NCI-H345 (cell line): ENCODE measurements at regions not wholly inside any gene's neighbourhood (a gene's known extent, or its start where the extent isn't known, plus 50 kb on each side); places are given as distances from the start of the nearest gene placed in this dataset.
"Not testable (repeated sequence)": the region's sequence is repeated elsewhere in the genome, so short reads cannot be mapped to it uniquely, and the experiment has no call there.

ENCODE experiments used
- DNase-seq: peaks from one replicate; lab custom pipeline; 2025; lab: John Stamatoyannopoulos, UW

GRCh38 chr14:43296061-43296460 is 1211.0 kb downstream of the FSCB start:
- DNase-seq, result not testable (repeated sequence)

- no peak for DNase-seq
Measured at GRCh38 chr14:43285575-43285974, 1221.5 kb downstream of the FSCB start.

GRCh38 chr14:43260056-43260455 is 1247.0 kb downstream of the FSCB start:
- no peak for DNase-seq

- no peak for DNase-seq
Measured at GRCh38 chr14:43258396-43258795, 1248.7 kb downstream of the FSCB start.

GRCh38 chr14:43256996-43257395 is 1250.1 kb downstream of the FSCB start:
- DNase-seq, result not testable (repeated sequence)

GRCh38 chr14:43252866-43253265 is 1254.2 kb downstream of the FSCB start:
- no peak for DNase-seq

- DNase-seq, result no peak
Measured at GRCh38 chr14:43249591-43249990, 1257.5 kb downstream of the FSCB start.

- no peak for DNase-seq
Measured at GRCh38 chr14:43249116-43249515, 1258.0 kb downstream of the FSCB start.

GRCh38 chr14:43247877-43248276 is 1259.2 kb downstream of the FSCB start:
- DNase-seq, result no peak

GRCh38 chr14:43244142-43244625 is 1262.9 kb downstream of the FSCB start:
- no peak for DNase-seq

- no peak for DNase-seq
Measured at GRCh38 chr14:43243168-43243567, 1263.9 kb downstream of the FSCB start.

GRCh38 chr14:43232261-43232660 is 1274.8 kb downstream of the FSCB start:
- no peak for DNase-seq

GRCh38 chr14:43215524-43215923 is 1291.6 kb downstream of the FSCB start:
- DNase-seq, result no peak

- DNase-seq, result no peak
Measured at GRCh38 chr14:43207189-43207588, 1299.9 kb downstream of the FSCB start.

- DNase-seq, result no peak
Measured at GRCh38 chr14:43204816-43205215, 1302.3 kb downstream of the FSCB start.

- no peak for DNase-seq
Measured at GRCh38 chr14:43200519-43200918, 1306.6 kb downstream of the FSCB start.

- no peak for DNase-seq
Measured at GRCh38 chr14:43198465-43198864, 1308.6 kb downstream of the FSCB start.

- DNase-seq, result no peak
Measured at GRCh38 chr14:43184540-43184939, 1322.5 kb downstream of the FSCB start.

- DNase-seq, result no peak
Measured at GRCh38 chr14:43183916-43184315, 1323.2 kb downstream of the FSCB start.

- no peak for DNase-seq
Measured at GRCh38 chr14:43175896-43176295, 1331.2 kb downstream of the FSCB start.

- no peak for DNase-seq
Measured at GRCh38 chr14:43172899-43173548, 1334.1 kb downstream of the FSCB start.

- DNase-seq, result no peak
Measured at GRCh38 chr14:43169722-43170121, 1337.4 kb downstream of the FSCB start.

GRCh38 chr14:43168371-43168925 is 1338.6 kb downstream of the FSCB start:
- DNase-seq, result no peak

- no peak for DNase-seq
Measured at GRCh38 chr14:43166163-43166562, 1340.9 kb downstream of the FSCB start.
